RWPE1 (cell line): ENCODE measurements at regions not wholly inside any gene's neighbourhood (a gene's known extent, or its start where the extent isn't known, plus 50 kb on each side); places are given as distances from the start of the nearest gene placed in this dataset.

ENCODE experiments used
- CTCF ChIA-PET: fragments of 350-600 bp; sonication (Branson Sonifier 250); formaldehyde crosslinking; extraction: SDS; loops from one replicate; lab custom pipeline; 2021; lab: Yijun Ruan, JAX
- POLR2A ChIA-PET: fragments of 400-600 bp; formaldehyde crosslinking; extraction: SDS; loops from one replicate; lab custom pipeline; 2020; ENCODE audit warnings: antibody characterized with exemption; ENCODE audit not compliant: low non-redundant PET; lab: Yijun Ruan, JAX
- DNase-seq: peaks from one replicate; pipeline ENCODE4 v3.0.0; 2012; ENCODE audit warnings: low spot score
- H3K27ac ChIP-seq: fragments of 450-650 bp; 2 replicates; pipeline ENCODE4 v1.5.1; 2017
- CTCF ChIP-seq: fragments of 450-650 bp; conservative IDR thresholded peaks from 2 replicates; pipeline ENCODE4 v1.5.1; 2017; ENCODE audit warnings: low read depth, mild to moderate bottlenecking

- CTCF ChIA-PET = no interaction called here
- POLR2A ChIA-PET = no interaction called here
- H3K27ac ChIP-seq = no peak overlapping the region
- DNase-seq = no peak
- no peak for TF ChIP-seq CTCF
These were observed 818.6 kb upstream of the RAB6C start for GRCh38 chr2:129160879-129161278.

GRCh38 chr2:129164220-129164949 is 815.1 kb upstream of the RAB6C start:
- no peak overlapping the region for H3K27ac ChIP-seq
- no peak for TF ChIP-seq CTCF
- POLR2A ChIA-PET = no interaction called here
- no peak for DNase-seq
- CTCF ChIA-PET = no interaction called here

- H3K27ac ChIP-seq = no peak overlapping the region
- TF ChIP-seq CTCF = no peak
- no peak for DNase-seq
- ChIA-PET CTCF (no interaction called here), POLR2A (no interaction called here)
These were observed 814.5 kb upstream of the RAB6C start for GRCh38 chr2:129165006-129165405.

- no peak for DNase-seq
- ChIA-PET POLR2A (no interaction called here), CTCF (no interaction called here)
- TF ChIP-seq CTCF = no peak
- no peak overlapping the region for H3K27ac ChIP-seq
These were observed 812.0 kb upstream of the RAB6C start for GRCh38 chr2:129167456-129167855.

GRCh38 chr2:129170570-129170969 is 808.9 kb upstream of the RAB6C start:
- POLR2A ChIA-PET = no interaction called here
- no peak overlapping the region for H3K27ac ChIP-seq
- DNase-seq = no peak
- no peak for TF ChIP-seq CTCF
- CTCF ChIA-PET = no interaction called here

GRCh38 chr2:129174143-129174542 is 805.3 kb upstream of the RAB6C start:
- CTCF ChIA-PET = no interaction called here
- POLR2A ChIA-PET = no interaction called here
- no peak for DNase-seq
- H3K27ac ChIP-seq = no peak overlapping the region
- no peak for TF ChIP-seq CTCF
